Neuron (in vitro differentiated cells): ENCODE measurements at regions not wholly inside any gene's neighbourhood (a gene's known extent, or its start where the extent isn't known, plus 50 kb on each side); places are given as distances from the start of the nearest gene placed in this dataset.

Experiments used
- H2AFZ ChIP-seq: one replicate; pipeline ENCODE4 v1.6.1; 2013; ENCODE audit warnings: low read depth, mild to moderate bottlenecking, inconsistent platforms, low read length, moderate library complexity
- H3K27me3 ChIP-seq: one replicate; pipeline ENCODE4 v1.6.1; 2013; ENCODE audit warnings: low read length; ENCODE audit not compliant: insufficient read depth
- H3K36me3 ChIP-seq: one replicate; pipeline ENCODE4 v1.6.1; 2013; ENCODE audit warnings: low read length; ENCODE audit not compliant: insufficient read depth
- H3K4me1 ChIP-seq: one replicate; pipeline ENCODE4 v1.6.1; 2013; ENCODE audit warnings: low read length; ENCODE audit not compliant: insufficient read depth
- H3K4me3 ChIP-seq: 2 replicates; pipeline ENCODE4 v1.5.1; 2013; ENCODE audit warnings: mild to moderate bottlenecking, low read length, moderate library complexity
- H3K9me3 ChIP-seq: one replicate; pipeline ENCODE4 v1.6.1; 2013; ENCODE audit warnings: low read length

GRCh38 chr4:176383273-176384077, 63.7 kb downstream of the SPCS3 start:
- Histone ChIP-seq H2AFZ (no peak overlapping the region), H3K4me3 (no peak overlapping the region), H3K4me1 (no peaks in the 10 kb centered on the region), H3K27me3 (no peaks in the 10 kb centered on the region), H3K36me3 (no peaks in the 10 kb centered on the region), H3K9me3 (no peaks in the 10 kb centered on the region)

DNA sequence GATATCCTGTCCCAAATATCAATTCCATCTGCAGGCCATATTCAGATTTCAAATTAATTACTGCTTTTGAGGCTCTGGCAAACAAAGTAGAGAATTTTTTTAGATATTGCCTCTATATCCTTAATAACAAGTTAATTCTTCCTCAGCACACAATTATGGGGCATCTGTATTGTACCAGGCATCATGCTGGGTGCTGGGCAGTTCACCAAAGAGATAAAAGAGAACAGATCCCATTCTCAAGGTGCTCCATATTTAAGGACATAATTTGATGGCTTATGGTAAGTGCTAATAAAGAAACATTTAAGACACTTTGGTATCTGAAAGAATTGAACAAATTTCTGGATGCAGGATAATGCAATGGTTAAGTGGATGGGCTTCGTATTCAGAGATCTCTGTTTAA, 65.8 kb downstream of the SPCS3 start:
- Histone ChIP-seq H3K27me3 (no peaks in the 10 kb centered on the region), H3K4me3 (no peak overlapping the region), H3K4me1 (no peaks in the 10 kb centered on the region), H2AFZ (no peak overlapping the region), H3K36me3 (no peaks in the 10 kb centered on the region), H3K9me3 (peaks cover 2% of the 10 kb centered on the region)

DNA sequence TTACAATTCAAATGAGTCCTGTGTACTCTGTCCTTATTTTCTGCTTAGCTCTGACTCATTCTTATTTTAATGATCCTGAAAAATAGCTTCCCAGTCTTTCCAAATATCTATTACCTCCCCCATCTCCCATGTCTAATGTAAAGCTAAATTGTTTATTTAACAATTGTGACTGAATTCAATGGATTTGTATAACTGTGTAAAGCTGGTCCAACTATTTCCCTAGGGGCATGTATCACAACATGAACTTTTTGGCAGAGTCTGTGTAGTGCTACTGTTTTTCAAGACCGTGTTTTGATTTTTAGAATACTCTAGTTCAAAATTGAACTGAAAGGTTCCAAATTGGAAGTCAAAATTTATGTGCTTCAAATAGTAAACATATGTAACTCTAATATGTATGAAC, 67.8 kb downstream of the SPCS3 start:
- H3K27me3 ChIP-seq: no peaks in the 10 kb centered on the region
- H3K9me3 ChIP-seq: peaks cover 2% of the 10 kb centered on the region
- H3K36me3 ChIP-seq: no peaks in the 10 kb centered on the region
- H2AFZ ChIP-seq: no peak overlapping the region
- no peaks in the 10 kb centered on the region for H3K4me1 ChIP-seq
- no peak overlapping the region for H3K4me3 ChIP-seq

DNA sequence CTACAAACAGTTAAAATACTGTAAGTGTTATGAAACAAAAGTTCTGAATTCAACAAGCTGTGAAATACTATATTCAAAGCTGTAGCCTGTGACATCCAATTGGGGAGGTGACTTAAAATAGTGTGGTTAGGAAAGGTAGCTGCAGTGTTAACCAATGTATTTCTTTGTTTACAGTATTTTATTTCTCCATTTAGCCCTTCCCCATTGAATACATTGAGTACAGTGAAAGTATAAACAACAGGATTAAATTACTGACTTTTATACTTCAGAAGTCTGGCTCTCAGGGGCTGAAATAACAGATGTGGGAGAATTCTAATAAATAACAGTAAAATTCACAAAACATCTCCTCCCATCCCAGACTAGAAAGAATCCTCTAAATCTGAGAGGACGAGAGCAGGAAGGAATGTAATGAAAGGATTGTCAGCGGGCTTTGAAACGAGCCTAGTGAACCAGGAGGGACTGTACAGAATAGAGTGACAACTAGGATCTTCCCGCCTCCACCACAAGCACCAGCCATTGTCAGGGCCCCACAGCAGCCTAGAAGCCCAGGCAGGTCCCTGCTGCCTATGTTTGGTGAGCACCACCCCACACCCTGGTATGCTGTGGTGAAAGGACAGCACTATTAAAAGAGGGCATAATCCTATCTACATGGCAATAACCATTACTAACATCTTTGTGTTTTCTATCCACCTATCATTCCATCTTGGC, 73.7 kb downstream of the SPCS3 start:
- Histone ChIP-seq H3K27me3 (no peaks in the 10 kb centered on the region), H2AFZ (peak overlapping the region; percentile 37), H3K4me3 (no peak overlapping the region), H3K9me3 (peaks cover 2% of the 10 kb centered on the region), H3K4me1 (no peaks in the 10 kb centered on the region), H3K36me3 (no peaks in the 10 kb centered on the region)

DNA sequence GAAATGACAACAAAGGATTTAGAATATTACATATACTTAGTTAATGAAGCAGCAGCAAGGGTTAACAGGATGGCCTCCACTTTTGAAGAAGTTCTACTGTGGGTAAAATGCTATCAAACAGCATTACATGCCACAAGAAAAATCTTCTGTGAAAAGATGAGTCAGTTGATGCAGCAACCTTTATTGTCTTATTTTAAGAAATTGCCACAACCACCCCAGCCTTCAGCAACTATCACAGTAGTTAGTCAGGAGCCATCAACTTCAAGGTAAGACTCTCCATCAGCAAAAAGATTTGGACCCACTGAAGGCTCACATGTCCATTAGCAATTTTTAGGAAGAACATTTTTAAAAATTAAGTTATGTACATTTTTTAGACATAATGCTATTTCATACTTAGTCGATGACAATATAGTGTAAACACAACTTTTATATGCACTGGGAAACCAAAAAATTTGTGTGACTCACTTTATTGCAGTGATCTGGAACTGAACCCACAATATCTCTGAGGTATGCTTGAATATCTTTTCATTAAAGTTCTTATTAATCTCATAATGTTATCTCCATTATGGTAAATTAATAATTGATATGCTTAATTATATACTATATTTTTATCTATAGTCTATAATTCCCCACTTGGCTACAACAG, 81.2 kb downstream of the SPCS3 start:
- Histone ChIP-seq H3K36me3 (no peaks in the 10 kb centered on the region), H3K9me3 (no peaks in the 10 kb centered on the region), H3K4me3 (no peak overlapping the region), H3K4me1 (no peaks in the 10 kb centered on the region), H2AFZ (no peak overlapping the region), H3K27me3 (no peaks in the 10 kb centered on the region)

GRCh38 chr4:176404621-176405020, 84.9 kb downstream of the SPCS3 start:
- H3K4me1 ChIP-seq: no peaks in the 10 kb centered on the region
- H2AFZ ChIP-seq: no peak overlapping the region
- H3K36me3 ChIP-seq: no peaks in the 10 kb centered on the region
- no peaks in the 10 kb centered on the region for H3K27me3 ChIP-seq
- no peak overlapping the region for H3K4me3 ChIP-seq
- no peaks in the 10 kb centered on the region for H3K9me3 ChIP-seq

- Histone ChIP-seq H3K27me3 (no peaks in the 10 kb centered on the region), H3K4me3 (no peak overlapping the region), H3K36me3 (no peaks in the 10 kb centered on the region), H3K4me1 (no peaks in the 10 kb centered on the region), H3K9me3 (no peaks in the 10 kb centered on the region), H2AFZ (no peak overlapping the region)
Observed at GRCh38 chr4:176406297-176406696, 86.5 kb downstream of the SPCS3 start.

DNA sequence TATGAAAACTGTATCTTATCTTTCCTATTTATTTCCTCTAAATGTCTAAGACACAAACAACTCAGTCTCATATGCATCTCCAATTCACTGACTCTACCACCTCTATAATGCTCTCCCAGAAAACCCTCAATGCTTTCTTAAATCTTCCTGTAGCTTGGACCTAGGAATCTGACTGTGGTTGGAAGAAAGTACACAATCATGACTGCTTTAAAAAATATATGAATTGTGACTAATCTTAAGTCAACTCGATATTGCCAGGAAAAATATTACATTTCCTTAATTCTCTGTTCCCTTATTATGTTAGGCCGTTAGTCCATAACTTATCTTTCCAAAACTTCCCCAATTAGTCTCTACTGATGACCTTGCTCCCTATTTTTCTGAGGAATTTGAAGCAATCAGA, 87.0 kb downstream of the SPCS3 start:
- Histone ChIP-seq H3K4me1 (no peaks in the 10 kb centered on the region), H3K27me3 (no peaks in the 10 kb centered on the region), H3K4me3 (no peak overlapping the region), H3K36me3 (no peaks in the 10 kb centered on the region), H2AFZ (no peak overlapping the region), H3K9me3 (no peaks in the 10 kb centered on the region)

DNA sequence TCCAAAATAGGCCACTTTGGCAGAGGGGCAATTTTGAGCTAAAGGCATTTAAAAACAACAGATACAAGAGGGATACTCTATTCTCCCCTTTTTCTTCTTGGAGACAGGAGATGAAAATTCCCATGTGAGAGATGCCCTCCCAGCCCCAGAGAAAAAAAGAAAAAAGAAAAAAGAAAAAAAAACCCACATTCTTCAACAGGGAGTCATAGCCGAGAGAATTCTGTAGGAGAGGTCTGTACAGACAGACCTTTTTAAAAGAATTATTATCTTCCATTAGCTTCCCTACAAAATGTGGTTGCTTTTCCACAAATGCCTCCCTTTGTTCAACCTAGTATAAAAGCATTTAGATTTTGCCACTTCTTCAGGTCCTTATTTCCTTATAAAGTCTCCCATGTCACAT, 89.9 kb downstream of the SPCS3 start:
- no peaks in the 10 kb centered on the region for H3K9me3 ChIP-seq
- H3K27me3 ChIP-seq: no peaks in the 10 kb centered on the region
- H3K36me3 ChIP-seq: no peaks in the 10 kb centered on the region
- H3K4me1 ChIP-seq: no peaks in the 10 kb centered on the region
- no peak overlapping the region for H2AFZ ChIP-seq
- no peak overlapping the region for H3K4me3 ChIP-seq

- Histone ChIP-seq H3K9me3 (no peaks in the 10 kb centered on the region), H3K27me3 (no peaks in the 10 kb centered on the region), H3K36me3 (no peaks in the 10 kb centered on the region), H3K4me3 (no peak overlapping the region), H3K4me1 (no peaks in the 10 kb centered on the region), H2AFZ (no peak overlapping the region)
Observed at GRCh38 chr4:176413171-176413570, 93.4 kb downstream of the SPCS3 start.

DNA sequence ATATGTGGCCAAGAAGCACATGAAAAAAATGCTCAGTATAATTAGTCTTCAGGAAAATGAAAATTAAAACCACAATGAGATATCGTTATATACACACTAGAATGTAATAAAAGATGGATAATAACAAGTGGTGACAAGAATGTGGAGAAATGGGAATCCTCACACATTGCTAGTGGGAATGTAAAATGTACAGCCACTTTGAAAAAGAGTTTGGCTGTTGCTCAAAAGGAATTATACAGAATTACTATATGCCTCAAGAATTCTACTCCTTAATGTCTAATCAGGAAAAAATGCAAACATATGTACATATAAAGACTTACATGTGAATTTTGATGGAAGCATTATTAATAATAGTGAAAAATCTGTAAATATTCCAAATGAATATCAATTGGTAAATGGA, 102.2 kb downstream of the SPCS3 start:
- no peak overlapping the region for H3K4me3 ChIP-seq
- no peaks in the 10 kb centered on the region for H3K27me3 ChIP-seq
- H3K9me3 ChIP-seq: peaks cover 2% of the 10 kb centered on the region
- H2AFZ ChIP-seq: no peak overlapping the region
- H3K36me3 ChIP-seq: no peaks in the 10 kb centered on the region
- peaks cover 10% of the 10 kb centered on the region for H3K4me1 ChIP-seq

DNA sequence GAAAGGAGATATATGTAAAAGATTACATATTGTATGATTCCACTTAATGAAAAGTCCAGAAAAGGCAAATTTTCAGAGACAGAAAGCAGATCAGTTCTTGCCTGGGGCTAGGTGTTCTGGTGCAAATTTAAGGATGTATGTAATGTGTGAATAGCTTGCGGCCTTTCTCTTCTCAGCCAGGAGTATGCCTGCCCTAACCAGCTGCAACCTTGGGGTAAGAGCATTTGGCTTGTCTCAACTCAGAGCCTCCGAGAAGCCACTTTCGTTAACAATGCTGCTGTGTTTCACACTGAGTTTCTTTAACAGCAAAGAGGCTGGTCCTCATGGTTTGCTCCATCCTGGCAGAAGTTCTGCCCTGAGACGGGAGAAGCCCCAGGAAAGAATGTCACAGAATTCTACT, 102.7 kb downstream of the SPCS3 start:
- H3K36me3 ChIP-seq: no peaks in the 10 kb centered on the region
- no peaks in the 10 kb centered on the region for H3K27me3 ChIP-seq
- no peak overlapping the region for H3K4me3 ChIP-seq
- peaks cover 10% of the 10 kb centered on the region for H3K4me1 ChIP-seq
- peak overlapping the region; percentile 28 for H2AFZ ChIP-seq
- peaks cover 2% of the 10 kb centered on the region for H3K9me3 ChIP-seq

GRCh38 chr4:176425035-176425434, 105.3 kb downstream of the SPCS3 start:
- H3K27me3 ChIP-seq: no peaks in the 10 kb centered on the region
- no peak overlapping the region for H2AFZ ChIP-seq
- H3K4me3 ChIP-seq: no peak overlapping the region
- H3K36me3 ChIP-seq: no peaks in the 10 kb centered on the region
- peaks cover 10% of the 10 kb centered on the region for H3K4me1 ChIP-seq
- H3K9me3 ChIP-seq: no peaks in the 10 kb centered on the region
